Ureter (tissue), 1 donor: ENCODE measurements at regions not wholly inside any gene's neighbourhood (a gene's known extent, or its start where the extent isn't known, plus 50 kb on each side); places are given as distances from the start of the nearest gene placed in this dataset.
"Not testable (repeated sequence)": the region's sequence is repeated elsewhere in the genome, so short reads cannot be mapped to it uniquely, and the experiment has no call there.

Experiments used
- DNase-seq: peaks from one replicate; pipeline ENCODE4 v3.0.0-alpha.2; 2020; ENCODE audit warnings: low spot score
- donor health status: DM: yes; HTN: yes; CAD: no.

GRCh38 chr3:87873136-87873535 is 185.7 kb downstream of the CGGBP1 start:
- DNase-seq, result no peak

GRCh38 chr3:87867001-87867400 is 191.8 kb downstream of the CGGBP1 start:
- no peak for DNase-seq

DNA sequence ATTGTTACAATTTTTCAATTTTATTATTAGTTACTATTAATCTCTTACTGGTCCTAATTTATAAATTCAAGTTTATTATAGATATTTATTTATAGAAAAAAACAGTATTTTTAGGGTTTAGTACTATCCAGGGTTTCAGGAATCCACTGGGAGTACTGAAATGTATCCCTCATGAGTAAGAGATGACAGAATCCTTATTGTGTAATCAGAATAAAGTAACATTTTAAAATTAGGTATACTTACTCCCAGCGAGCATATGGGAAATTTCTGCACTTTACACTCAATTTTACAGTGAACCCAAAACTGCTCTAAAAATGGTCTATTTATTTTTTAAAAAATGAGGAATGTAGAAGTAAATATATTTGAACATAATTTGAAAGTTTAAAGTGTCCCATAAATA is 202.7 kb downstream of the CGGBP1 start:
- no peak for DNase-seq

DNA sequence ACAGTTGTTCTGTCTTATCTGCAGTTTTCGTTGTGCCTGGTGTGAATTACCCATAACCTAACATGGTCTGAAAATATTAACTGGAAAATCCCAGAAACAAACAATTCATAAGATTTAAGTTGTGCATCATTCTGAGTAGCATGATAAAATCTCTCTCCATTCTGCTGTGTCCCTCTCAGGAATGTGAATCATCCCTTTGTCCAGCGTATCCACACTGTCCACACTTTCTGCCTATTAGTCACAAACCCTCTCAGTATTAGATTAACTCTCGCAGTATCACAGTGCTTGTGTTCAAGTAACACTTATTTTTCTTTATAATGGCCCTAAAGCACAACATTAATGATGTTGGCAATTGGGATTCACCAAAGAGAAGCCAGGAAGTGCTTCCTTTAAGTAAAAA is 203.2 kb downstream of the CGGBP1 start:
- DNase-seq, result no peak

- no peak for DNase-seq
Observed at GRCh38 chr3:87855211-87855610, 203.6 kb downstream of the CGGBP1 start.

DNA sequence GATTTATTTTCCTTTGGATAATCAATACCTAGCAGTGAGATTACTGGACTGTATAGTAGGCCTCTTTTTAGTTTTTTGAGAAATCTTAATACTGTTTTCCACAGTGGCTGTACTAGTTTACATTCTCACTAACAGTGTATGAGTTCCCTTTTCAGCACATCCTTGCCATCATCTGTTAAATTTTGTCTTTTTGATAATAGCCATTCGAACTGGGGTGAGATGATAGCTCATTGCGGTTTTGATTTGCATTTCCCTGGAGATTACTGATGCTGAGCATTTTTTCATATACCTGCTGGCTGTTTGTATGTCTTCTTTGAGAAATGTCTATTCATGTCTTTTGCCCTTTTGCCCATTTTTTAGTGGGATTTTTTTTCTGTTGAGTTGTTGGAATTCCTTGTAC is 210.8 kb downstream of the CGGBP1 start:
- DNase-seq, result no peak

GRCh38 chr3:87837076-87837475 is 221.7 kb downstream of the CGGBP1 start:
- no peak for DNase-seq

DNA sequence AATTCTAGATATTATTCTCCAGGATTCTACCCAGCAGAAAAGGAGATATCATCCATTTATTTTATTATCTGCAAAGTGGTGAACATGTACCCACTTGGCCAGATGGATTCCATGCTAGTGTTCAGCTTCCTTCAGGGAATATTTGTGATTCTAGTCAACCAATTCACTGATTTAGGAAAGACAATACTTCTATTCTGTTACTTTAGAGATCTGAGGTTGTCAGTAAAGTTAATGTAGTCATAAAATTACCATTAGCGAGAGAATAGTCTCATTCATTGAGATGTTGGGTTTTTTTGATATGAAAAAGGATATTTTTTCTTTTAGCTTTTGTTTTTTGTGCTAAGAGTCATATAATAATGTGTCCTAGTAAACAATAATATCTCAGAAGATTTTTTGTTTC is 222.8 kb downstream of the CGGBP1 start:
- no peak for DNase-seq

- DNase-seq, result no peak
Observed at GRCh38 chr3:87835236-87835635, 223.6 kb downstream of the CGGBP1 start.

DNA sequence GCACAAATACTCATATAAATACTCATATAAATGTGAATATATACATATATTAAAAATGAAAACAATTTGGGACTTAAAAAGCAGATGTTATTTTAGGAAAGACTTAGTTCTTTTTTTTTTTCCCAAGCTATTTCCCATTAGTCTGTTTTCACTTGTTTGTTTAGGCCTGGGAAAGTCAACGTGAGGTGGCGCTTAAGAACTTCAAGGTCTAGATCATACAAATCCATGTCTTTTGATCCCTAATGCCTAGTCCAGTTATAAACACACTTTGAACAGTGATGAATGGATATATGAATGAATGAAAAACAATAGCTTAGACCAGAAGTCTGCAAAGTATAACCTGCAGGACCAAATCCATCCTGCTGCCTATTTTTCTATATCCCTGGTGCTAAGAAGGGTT is 224.5 kb downstream of the CGGBP1 start:
- DNase-seq, result no peak

- no peak for DNase-seq
Observed at GRCh38 chr3:87833039-87833377, 225.8 kb downstream of the CGGBP1 start.

GRCh38 chr3:87828046-87828445 is 230.8 kb downstream of the CGGBP1 start:
- DNase-seq, result no peak

DNA sequence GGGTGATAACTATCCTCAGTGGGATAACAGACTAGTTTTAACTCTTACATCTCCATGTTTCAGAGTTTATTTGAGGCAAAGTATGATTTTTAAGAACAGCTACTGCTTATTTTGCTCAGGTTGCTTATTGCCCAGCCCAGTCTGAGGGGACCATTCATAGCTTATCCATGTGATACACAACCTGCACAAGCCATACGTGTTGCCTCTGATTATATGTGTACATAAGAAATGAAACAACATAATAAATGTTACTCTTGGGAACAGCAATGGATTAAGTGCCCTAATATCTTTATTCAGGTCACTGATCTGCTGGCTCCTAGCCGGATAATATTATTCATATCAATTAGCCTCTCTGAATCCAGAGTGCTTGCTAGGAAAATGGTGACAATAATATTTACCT is 236.2 kb downstream of the CGGBP1 start:
- no peak for DNase-seq

GRCh38 chr3:87813503-87813902 is 245.3 kb downstream of the CGGBP1 start:
- not testable (repeated sequence) for DNase-seq

GRCh38 chr3:87811953-87812352 is 246.9 kb downstream of the CGGBP1 start:
- no peak for DNase-seq

DNA sequence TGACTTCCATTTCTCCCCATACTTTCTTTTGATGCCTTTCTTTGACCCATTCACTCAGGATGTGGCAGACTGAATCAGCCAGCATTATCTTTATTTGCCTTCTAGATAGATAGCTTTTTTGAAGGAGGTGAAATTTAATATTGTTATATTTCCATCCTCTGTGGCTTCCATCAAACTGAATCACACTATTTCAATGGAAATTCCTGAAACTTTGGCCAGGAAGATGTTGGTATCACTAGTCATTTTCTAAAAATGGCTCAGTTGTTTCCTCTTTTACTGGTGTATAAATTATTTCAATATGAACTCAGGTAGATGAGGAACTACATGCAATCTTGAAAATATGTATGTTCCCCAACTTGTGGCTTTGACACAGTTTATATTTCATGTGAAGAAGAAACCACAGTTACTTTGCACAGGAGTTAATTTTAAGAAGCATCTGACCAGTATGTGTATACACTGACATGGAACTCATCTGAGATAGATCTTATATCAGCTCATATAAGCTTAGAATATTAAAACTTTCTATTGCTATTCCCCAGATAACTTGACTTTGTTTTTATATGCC is 248.3 kb downstream of the CGGBP1 start:
- no peak for DNase-seq

- no peak for DNase-seq
Observed at GRCh38 chr3:87805670-87806069, 253.1 kb downstream of the CGGBP1 start.

GRCh38 chr3:87801409-87801808 is 257.4 kb downstream of the CGGBP1 start:
- DNase-seq, result no peak

GRCh38 chr3:87800516-87800915 is 258.3 kb downstream of the CGGBP1 start:
- no peak for DNase-seq

GRCh38 chr3:87798567-87798947 is 260.2 kb downstream of the CGGBP1 start:
- DNase-seq, result no peak

DNA sequence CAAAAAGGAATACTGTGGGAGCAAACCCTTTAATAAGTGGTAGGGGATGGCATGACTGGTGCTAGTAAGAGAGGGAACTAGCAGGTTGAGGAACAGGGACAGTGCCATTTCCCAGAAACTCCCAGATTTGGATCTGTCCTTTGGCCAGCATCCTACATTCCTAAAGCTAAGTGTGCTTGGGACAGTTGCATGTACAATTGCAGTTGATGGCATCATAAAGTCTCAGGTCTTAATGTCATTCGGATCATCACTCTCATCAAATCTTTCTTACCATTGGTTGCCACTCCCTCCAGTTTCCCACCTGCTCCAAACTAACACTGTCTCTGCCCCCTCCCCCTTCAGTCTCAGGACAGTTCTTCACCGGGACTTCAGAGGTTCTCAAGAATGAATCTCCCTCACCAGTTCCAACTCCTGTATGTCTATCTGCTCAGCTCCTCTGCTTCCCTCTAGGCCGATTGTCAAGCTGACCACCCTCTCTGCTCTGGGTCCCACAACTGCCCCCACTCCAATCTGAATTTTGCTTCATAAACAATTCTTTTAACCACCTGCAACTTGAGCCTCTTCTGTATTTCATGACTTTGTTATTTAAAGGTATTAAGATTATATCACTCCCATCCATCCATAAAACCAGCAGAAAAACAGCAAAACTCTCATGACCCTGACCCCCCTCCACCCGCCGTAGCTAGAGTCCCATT is 260.8 kb downstream of the CGGBP1 start:
- no peak for DNase-seq

DNA sequence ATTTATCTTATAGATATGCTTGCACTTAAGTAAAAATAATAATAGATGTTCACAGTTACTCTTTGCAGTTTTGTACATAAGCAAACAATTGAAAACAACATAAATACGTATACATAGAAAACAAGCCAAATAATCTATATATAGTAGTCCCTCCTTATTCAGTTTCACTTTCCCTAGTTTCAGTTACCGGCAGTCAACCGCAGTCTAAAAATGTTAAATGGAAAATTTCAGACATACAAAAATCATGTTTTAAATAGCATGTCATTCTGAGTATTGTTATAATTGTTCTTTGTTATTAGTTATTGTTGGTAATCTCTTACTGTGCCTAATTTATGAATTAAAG is 262.0 kb downstream of the CGGBP1 start:
- no peak for DNase-seq

DNA sequence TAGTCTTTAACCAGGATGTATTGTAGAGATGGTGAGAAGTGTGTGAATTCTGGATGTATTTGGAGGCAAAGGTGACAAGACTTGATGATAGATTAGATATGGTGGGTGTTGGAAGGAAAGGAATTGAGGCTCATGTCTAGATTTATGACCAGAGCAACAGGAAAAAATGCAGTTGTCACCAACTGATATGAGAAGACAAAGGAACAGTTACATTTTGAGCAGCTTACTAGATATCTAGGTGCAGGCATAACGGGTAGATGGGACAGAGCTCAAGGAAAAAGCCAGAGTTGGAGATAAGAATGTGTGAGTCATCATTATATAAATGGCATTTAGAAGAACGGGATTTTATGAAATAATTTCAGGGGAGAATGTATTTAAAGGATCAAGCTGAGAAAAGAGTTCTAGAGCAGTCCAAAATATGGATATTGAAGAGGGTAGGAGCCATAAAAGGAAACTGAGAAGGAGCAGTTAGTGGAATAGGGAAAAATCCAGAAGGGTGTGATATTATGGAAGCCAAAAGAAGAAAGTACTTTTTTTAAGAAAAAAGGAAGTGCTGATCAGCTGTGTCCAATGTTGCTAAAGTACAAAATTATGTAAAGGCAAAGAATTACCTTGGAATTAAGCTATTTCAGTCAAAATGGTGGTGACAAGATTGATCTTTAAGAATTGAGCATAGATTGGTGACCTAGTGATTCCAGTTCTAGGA is 262.5 kb downstream of the CGGBP1 start:
- no peak for DNase-seq

- no peak for DNase-seq
Observed at GRCh38 chr3:87795701-87796100, 263.1 kb downstream of the CGGBP1 start.
